ENCODE measurements at regions not wholly inside any gene's neighbourhood (a gene's known extent, or its start where the extent isn't known, plus 50 kb on each side); places are given as distances from the start of the nearest gene placed in this dataset.
A peak's percentile ranks its signal among the peaks of the same experiment; 100 is the strongest.

DNA sequence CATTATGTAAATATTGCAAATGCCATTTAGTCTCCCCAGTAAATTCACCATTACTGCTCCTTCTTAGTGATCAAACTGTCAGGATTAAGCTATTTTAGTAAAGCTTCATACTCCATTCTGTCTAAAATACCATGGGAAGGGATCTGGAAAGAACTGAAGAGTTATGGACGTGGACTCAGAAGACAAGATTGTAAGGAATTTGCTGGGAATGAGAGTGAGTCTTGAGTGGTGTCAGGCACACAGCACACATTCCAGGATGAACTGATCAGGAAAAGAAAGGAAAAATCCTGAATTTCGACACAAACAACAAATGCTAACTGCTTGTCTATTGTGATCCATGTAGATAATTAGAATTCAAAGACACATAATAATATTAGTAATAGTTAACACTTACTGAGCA is 311.0 kb downstream of the CENPC start:
- DNase-seq (ENCODE audit: low read depth), result peak; percentile 1

DNA sequence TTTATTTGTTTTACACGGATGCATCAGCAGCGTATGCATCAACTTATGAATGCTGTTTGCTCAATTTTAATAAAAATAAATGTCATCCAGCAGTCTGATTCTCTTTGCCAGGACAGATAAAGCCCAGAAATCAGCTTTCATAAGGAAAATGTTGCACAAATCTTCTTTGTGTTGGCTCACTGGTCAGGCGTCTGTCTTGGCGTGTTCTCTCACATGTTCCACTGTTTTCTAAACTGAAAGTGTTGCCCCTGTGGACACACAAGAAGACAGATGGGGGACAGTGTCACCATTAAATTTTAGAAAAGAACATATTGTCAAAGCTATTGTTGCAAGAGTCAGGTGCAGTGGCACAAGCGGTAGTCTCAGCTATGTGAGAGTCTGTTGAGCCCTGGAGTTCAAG is 316.2 kb downstream of the CENPC start:
- DNase-seq (ENCODE audit: low read depth), result no peak

- no peak for DNase-seq (ENCODE audit: low read depth)
These were observed 324.4 kb downstream of the CENPC start for GRCh38 chr4:67220861-67221260.

- no peak for DNase-seq (ENCODE audit: low read depth)
These were observed 326.4 kb downstream of the CENPC start for GRCh38 chr4:67218883-67219282.

DNA sequence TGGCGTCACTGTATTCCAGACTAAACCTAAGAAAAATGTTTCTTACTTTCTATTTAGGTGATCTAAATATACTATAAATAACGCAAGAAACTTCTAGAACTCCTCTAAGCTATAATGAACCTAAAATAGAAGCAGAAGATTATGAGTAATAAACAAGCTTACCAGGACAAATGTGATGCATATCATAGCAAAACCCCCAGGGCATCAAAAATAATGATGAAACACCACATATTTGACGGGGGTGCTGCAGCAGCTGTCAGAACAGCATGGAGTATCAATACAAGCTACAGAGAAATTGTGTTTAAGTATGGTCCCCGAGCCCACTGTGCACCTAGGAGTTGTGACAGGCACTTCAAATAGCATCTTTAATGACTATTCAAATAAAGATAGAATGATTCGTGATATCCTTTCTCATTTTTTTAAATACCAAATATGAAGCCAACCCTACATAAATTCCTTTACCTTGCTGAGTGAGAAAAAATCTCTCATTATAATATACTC is 337.3 kb downstream of the CENPC start:
- no peak for DNase-seq (ENCODE audit: low read depth)

DNA sequence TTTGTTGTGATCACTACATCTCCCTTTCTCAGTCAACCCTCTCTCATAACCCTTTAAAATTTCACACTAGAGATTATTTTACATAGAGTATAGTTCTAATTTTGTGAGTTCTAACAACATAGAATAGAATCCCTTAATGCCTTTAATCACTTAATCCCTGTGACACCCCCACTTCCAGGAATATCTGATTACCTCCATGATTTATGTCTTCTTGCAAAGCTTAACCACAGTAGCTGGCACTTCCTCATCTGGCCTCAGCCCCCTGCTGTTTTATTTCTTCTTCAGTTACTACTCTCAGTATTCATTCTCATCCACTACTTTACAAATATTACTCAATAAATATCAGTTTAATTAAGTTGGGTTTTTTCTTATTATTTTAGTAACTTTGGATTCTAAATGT is 340.9 kb downstream of the CENPC start:
- no peak for DNase-seq (ENCODE audit: low read depth)

DNA sequence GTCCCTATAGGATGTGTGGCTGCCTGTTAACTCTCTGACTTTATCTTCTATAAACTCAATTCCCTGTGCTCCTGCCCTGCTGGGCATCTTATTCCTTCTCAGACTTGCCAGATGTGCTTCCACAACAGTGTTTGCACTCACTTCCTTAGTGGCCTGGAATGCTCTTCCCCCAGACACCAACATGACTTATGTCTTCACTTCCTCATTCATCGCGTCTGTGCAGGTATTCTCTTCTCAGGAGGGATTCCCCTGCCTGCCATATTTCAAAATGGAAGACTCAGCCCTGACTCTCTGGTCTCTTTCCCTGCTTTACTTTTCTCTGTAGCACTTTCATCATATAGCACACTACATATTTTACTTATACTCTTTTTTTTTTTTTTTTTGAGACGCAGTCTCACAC is 344.0 kb downstream of the CENPC start:
- no peak for DNase-seq (ENCODE audit: low read depth)

DNA sequence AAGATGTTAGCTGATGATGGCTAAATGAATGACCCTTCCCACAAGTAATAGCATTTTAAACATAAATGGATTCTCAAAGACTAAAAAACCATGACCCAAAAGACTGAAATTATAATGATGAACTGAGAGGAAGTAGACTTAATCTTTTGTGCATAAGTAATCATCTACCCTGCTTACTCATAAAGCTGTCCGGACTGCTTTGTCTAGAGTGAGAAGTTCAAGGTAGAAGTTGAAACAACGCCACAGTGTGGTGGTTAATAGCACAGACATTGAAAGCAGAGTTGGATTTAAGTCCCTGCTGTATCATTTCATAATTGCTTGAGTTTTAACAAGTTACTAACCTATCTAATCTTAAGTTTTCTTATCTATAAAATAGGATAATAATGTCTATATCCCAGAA is 346.6 kb downstream of the CENPC start:
- DNase-seq (ENCODE audit: low read depth), result peak; percentile 38

DNA sequence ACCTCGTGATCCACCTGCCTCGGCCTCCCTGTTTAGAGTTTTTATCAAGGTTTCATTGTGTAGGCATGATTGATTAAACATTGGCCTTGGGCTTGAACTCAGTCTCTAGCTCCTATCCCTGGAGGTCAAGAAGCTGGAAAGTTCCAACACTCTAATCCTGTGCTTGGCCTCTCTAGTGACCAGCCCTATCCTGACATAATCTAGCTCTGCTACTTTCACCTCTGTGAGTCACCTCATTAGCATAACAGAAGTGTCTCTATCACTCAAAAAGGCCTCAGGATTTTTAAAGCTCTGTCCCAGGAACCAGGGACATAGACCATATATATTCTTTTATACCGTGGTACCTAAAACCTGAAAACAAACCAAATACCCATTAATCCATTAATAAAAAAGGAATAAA is 377.5 kb downstream of the CENPC start:
- DNase-seq (ENCODE audit: low read depth), result no peak

DNA sequence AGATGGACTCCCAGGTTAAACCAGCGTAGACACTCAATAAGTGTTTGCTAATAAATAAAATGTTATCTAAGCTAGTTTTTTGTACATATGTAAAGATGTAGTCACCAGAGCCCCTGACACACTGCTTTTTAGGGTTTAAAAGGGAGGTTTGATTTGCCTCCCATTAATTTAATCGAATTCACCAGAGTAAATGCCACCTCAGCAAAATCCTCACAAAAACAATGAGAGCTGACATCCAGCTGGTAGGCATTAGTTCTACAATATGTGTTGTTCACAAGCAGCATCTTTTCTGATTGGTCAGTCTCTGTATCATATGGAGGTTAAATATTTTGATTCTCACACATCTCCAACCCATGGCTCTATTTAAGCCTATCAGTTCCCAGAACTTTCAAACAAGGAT is 382.6 kb downstream of the CENPC start:
- no peak for DNase-seq (ENCODE audit: low read depth)

DNA sequence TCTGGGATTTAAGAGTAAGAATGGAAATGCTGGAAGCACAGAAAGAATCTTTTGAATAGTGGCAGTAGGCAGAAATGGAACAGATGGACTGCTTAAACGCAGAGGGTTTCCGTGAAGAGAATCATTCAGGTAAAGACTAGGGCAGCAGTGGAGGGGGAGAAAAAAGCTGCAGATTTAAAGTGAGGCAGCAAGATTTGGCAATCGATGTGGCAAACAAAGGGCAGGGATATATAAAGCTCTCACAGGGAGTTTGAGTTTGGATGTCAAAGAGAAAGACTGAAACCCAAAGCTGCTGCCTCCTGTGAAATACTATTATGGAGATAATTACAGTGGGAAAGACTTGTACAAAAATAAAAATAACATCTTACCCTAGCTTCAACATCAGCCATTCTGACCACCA is 384.0 kb downstream of the CENPC start:
- DNase-seq (ENCODE audit: low read depth), result no peak

DNA sequence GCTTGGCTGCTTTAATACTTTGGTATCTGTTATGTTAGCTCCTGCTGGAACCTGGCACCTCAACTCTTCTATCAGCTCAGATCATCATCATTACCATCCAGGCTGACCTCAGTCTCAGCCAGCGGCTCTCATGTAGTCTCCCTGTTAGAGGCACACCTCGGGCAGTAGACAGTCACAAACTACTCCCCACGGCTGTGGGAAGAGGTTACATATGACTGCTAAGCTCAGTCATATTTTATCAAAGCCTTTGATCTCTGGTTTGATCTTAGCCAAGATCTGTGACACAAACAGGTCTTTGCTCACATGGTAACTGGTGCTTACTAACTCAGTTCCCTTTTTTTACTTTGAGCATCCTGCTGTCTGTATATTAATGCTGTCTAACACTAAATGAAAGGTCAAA is 384.9 kb downstream of the CENPC start:
- DNase-seq (ENCODE audit: low read depth), result no peak

- DNase-seq (ENCODE audit: low read depth), result no peak
These were observed 386.6 kb downstream of the CENPC start for GRCh38 chr4:67158666-67159065.

- no peak for DNase-seq (ENCODE audit: low read depth)
These were observed 392.3 kb downstream of the CENPC start for GRCh38 chr4:67152976-67153375.

DNA sequence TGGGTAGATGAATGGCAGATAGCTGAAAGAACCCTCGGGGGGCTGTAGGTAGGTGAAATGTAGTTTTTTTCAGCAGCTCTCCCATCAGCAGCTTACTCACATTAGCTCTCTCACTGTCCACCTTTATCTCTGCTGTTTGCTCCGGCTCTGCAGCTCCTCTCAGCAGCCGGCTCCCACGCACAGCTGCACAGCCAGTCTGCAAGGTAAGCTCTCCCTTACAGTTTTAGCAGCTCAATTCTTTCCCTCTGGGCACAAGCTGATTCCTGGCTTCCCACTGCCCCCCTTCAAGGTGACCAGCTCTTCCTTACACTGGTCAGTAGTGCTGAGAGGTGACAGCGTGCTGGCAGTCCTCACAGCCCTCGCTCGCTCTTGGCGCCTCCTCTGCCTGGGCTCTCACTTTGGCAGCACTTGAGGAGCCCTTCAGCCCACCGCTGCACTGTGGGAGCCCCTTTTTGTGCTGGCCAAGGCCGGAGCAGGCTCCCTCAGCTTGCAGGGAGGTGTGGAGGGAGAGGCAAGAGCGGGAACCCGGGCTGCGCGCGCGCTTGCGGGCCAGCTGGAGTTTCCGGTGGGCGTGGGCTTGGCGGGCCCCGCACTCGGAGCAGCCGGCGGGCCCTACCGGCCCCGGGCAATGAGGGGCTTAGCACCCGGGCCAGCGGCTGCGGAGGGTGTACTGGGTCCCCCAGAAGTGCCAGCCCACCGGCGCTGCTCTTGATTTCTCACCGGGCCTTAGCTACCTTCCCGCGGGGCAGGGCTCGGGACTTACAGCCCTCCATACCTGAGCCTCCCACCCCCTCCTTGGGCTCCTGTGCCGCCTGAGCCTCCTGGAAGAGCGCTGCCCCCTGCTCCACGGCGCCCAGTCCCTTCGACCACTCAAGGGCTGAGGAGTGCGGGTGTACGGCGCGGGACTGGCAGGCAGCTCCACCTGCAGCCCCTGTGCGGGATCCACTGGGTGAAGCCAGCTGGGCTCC is 393.6 kb downstream of the CENPC start:
- no peak for DNase-seq (ENCODE audit: low read depth)

- DNase-seq (ENCODE audit: low read depth), result no peak
These were observed 403.7 kb downstream of the CENPC start for GRCh38 chr4:67141586-67141985.

GRCh38 chr4:67134616-67135015 is 410.7 kb downstream of the CENPC start:
- DNase-seq (ENCODE audit: low read depth), result peak; percentile 3

GRCh38 chr4:67133162-67133561 is 412.1 kb downstream of the CENPC start:
- no peak for DNase-seq (ENCODE audit: low read depth)

GRCh38 chr4:67131224-67131623 is 414.1 kb downstream of the CENPC start:
- DNase-seq (ENCODE audit: low read depth), result peak; percentile 2

GRCh38 chr4:67130411-67130810 is 414.9 kb downstream of the CENPC start:
- DNase-seq (ENCODE audit: low read depth), result no peak

- DNase-seq (ENCODE audit: low read depth), result no peak
These were observed 418.7 kb downstream of the CENPC start for GRCh38 chr4:67126570-67126969.

GRCh38 chr4:67125636-67126514 is 419.4 kb downstream of the CENPC start:
- no peak for DNase-seq (ENCODE audit: low read depth)

DNA sequence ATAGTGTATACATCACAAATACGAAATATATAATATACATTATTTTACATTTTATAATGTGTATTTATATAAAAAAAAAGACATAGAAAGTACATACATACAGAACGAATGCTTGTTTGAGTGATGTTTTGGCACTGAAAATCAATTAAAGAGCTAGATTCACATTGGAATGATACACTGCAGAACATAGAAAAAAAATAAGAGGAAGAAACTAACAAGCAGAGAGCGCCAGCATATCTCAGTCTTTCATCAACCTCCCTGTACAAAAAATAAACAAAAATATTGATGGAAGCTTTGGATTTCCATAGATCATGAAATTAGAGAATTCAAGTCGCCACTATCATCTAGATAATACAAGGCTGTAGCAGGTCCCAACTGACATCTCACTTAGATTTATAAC is 420.6 kb downstream of the CENPC start:
- DNase-seq (ENCODE audit: low read depth), result no peak

Measured in iris pigment epithelial cell (primary cell).